ENCODE measurements at regions not wholly inside any gene's neighbourhood (a gene's known extent, or its start where the extent isn't known, plus 50 kb on each side); places are given as distances from the start of the nearest gene placed in this dataset.

GRCh38 chr4:27463816-27464215 is 603.2 kb downstream of the STIM2 start:
- TF ChIP-seq EZH2 (IDR thresholded peaks at IDR 0.05) (no peak), POLR2AphosphoS5 (IDR thresholded peaks at IDR 0.05; ENCODE audit: borderline replicate concordance, low read depth, low read length) (no peak)
